Suprapubic skin (tissue), 4 donors: ENCODE measurements at regions not wholly inside any gene's neighbourhood (a gene's known extent, or its start where the extent isn't known, plus 50 kb on each side); places are given as distances from the start of the nearest gene placed in this dataset.

Source experiments
- EP300 ChIP-seq: sonication (generic); formaldehyde crosslinking; IDR thresholded peaks from one replicate; pipeline ENCODE4 v1.6.1; 2017; ENCODE audit warnings: antibody characterized with exemption
- POLR2AphosphoS5 ChIP-seq, 3 donors: sonication (generic); formaldehyde crosslinking; IDR thresholded peaks; one replicate each; pipeline ENCODE4 v1.6.1; 2017; ENCODE audit warnings: antibody characterized with exemption in 3 of 3
- TF ChIP-seq, protein P1 (sequence below), 2 donors: fragments of 200-600 bp in 1 of 2; fragments of 450-650 bp in 1 of 2; sonication (generic) in 1 of 2; IDR thresholded peaks; one replicate each; pipeline ENCODE4 v1.5.1; 2016 to 2019; ENCODE audit warnings: antibody characterized with exemption in 2 of 2, mild to moderate bottlenecking in 1 of 2, moderate library complexity in 1 of 2

DNA sequence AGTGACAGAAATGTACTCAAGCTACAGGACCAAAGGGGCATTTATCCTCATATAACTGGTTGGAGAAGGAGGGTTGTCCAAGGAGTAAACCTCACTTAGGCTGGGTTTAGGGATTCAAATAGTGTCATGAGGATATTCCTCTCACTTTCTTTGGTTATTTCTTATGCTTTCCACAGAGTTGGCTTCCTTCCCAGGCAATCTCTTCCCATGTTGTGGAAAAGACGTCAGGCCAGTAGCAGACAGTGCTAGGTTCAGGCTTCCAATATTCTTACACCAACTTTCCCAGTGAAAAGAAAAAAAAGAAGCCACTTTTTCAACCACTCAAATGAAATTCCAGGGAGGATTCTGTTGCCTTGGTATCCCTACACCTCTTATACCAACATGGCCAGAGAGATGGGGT lies 653.0 kb downstream of the C4orf33 start:
- TF ChIP-seq POLR2AphosphoS5 (IDR thresholded peaks at IDR 0.05) = no peak
- TF ChIP-seq, protein P1, sequence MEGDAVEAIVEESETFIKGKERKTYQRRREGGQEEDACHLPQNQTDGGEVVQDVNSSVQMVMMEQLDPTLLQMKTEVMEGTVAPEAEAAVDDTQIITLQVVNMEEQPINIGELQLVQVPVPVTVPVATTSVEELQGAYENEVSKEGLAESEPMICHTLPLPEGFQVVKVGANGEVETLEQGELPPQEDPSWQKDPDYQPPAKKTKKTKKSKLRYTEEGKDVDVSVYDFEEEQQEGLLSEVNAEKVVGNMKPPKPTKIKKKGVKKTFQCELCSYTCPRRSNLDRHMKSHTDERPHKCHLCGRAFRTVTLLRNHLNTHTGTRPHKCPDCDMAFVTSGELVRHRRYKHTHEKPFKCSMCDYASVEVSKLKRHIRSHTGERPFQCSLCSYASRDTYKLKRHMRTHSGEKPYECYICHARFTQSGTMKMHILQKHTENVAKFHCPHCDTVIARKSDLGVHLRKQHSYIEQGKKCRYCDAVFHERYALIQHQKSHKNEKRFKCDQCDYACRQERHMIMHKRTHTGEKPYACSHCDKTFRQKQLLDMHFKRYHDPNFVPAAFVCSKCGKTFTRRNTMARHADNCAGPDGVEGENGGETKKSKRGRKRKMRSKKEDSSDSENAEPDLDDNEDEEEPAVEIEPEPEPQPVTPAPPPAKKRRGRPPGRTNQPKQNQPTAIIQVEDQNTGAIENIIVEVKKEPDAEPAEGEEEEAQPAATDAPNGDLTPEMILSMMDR (IDR thresholded peaks at IDR 0.05) = no peak
- no peak for TF ChIP-seq EP300
